Neutrophil (primary cell): ENCODE measurements at regions not wholly inside any gene's neighbourhood (a gene's known extent, or its start where the extent isn't known, plus 50 kb on each side); places are given as distances from the start of the nearest gene placed in this dataset.

Experiments used
- H3K27ac ChIP-seq: fragments of 200-600 bp; sonication (generic); 2 replicates; pipeline ENCODE4 v1.5.1; 2016; ENCODE audit warnings: mild to moderate bottlenecking, moderate library complexity
- H3K27me3 ChIP-seq: fragments of 200-600 bp; sonication (generic); 2 replicates; pipeline ENCODE4 v1.6.0; 2016; ENCODE audit warnings: mild to moderate bottlenecking
- H3K36me3 ChIP-seq: fragments of 200-600 bp; sonication (generic); 2 replicates; pipeline ENCODE4 v1.5.1; 2017
- H3K4me1 ChIP-seq, 2 experiments: fragments of 200-600 bp in 1 of 2; sonication (generic) in 1 of 2; 1 replicate in 1 of 2; 2 replicates in 1 of 2; pipeline versions ENCODE4 v1.5.1 to v1.6.1; 2013 to 2016; ENCODE audit warnings: low read depth in 1 of 2, low read length in 1 of 2, mild to moderate bottlenecking in 1 of 2, moderate library complexity in 1 of 2; ENCODE audit not compliant: control insufficient read depth in 1 of 2, insufficient read depth in 1 of 2
- H3K4me3 ChIP-seq, 2 experiments: fragments of 200-600 bp in 1 of 2; sonication (generic) in 1 of 2; 1 replicate in 1 of 2; 2 replicates in 1 of 2; pipeline ENCODE4 v1.5.1; 2013 to 2016; ENCODE audit warnings: low read depth in 1 of 2, low read length in 1 of 2, mild to moderate bottlenecking in 1 of 2, moderate library complexity in 1 of 2
- H3K9me3 ChIP-seq: fragments of 200-600 bp; sonication (generic); 2 replicates; pipeline ENCODE4 v1.5.1; 2016
- TF ChIP-seq, protein P1 (sequence below): fragments of 200-600 bp; sonication (generic); IDR thresholded peaks from 2 replicates; pipeline ENCODE4 v1.5.1; 2016; ENCODE audit warnings: antibody characterized with exemption

DNA sequence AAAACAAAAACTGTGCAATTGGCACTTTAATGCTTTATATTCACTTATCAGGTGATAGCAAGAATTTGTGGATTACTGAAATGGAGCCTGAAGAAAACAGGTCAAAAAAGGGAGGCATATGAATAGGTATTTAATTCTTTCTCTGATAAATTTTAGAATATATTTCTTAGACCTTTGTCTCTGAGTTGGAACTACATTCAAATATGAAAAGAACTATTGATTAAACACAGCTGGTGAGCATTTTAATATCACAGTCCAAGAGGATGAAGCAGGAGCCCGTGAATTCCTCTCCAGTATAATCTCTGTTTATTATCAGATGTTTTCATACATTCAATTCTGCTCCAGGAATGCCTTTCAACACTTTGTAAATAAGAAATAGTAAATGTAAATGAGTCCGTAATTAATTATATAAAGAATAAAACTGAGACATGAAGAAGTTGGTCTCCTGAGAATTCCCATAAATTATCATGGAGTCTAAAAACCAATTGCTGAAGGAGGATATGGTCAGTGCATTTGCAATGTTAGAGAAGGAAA is 86.3 kb upstream of the ARHGEF26 start:
- H3K4me1 ChIP-seq = no peaks in the 10 kb centered on the region
- TF ChIP-seq, protein P1, sequence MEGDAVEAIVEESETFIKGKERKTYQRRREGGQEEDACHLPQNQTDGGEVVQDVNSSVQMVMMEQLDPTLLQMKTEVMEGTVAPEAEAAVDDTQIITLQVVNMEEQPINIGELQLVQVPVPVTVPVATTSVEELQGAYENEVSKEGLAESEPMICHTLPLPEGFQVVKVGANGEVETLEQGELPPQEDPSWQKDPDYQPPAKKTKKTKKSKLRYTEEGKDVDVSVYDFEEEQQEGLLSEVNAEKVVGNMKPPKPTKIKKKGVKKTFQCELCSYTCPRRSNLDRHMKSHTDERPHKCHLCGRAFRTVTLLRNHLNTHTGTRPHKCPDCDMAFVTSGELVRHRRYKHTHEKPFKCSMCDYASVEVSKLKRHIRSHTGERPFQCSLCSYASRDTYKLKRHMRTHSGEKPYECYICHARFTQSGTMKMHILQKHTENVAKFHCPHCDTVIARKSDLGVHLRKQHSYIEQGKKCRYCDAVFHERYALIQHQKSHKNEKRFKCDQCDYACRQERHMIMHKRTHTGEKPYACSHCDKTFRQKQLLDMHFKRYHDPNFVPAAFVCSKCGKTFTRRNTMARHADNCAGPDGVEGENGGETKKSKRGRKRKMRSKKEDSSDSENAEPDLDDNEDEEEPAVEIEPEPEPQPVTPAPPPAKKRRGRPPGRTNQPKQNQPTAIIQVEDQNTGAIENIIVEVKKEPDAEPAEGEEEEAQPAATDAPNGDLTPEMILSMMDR = no peak
- H3K36me3 ChIP-seq = no peaks in the 10 kb centered on the region
- H3K27me3 ChIP-seq = no peaks in the 10 kb centered on the region
- no peaks in the 10 kb centered on the region for H3K9me3 ChIP-seq
- no peak overlapping the region for H3K27ac ChIP-seq
- no peak overlapping the region for H3K4me3 ChIP-seq

DNA sequence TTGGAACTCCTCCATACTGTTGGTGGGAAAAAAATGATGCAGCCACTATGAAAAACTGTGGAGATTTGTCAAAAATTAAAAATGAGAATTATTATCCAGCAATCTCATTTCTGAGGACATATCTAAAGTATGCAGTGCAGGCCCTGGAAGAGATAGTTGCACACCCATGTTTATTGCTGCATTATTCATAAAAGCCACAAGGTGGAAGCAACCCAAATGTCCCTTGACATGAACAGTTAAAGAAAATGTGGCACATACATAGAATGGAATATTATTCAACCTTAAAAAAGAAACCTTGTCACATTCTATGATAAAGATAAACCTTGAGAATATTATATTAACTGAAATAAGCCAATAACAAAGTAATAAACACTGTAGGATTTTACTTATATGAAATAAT is 80.9 kb upstream of the ARHGEF26 start:
- no peaks in the 10 kb centered on the region for H3K9me3 ChIP-seq
- TF ChIP-seq, protein P1 = no peak
- H3K36me3 ChIP-seq = no peaks in the 10 kb centered on the region
- no peak overlapping the region for H3K4me3 ChIP-seq
- H3K4me1 ChIP-seq = no peaks in the 10 kb centered on the region
- no peaks in the 10 kb centered on the region for H3K27me3 ChIP-seq
- no peak overlapping the region for H3K27ac ChIP-seq

DNA sequence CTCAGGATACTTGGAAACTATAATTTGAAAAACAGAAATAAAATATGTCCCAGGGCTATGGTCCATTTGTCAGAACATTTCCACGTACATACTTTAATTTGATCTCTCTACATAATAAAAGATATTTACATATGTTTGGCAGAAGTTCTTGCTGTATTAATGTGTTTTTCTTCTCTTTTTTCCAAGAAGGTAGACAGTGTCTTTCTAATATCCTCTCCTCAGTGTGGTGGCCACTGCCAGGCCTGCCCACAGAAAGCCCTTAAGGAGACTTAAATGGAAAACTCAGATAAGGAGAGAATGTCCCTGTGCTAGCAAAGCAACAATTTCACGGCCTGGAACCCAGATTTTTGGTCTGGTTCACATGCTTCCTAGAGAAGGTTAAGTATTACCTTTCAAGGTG is 76.5 kb upstream of the ARHGEF26 start:
- Histone ChIP-seq H3K4me1 (no peaks in the 10 kb centered on the region), H3K27me3 (no peaks in the 10 kb centered on the region), H3K36me3 (no peaks in the 10 kb centered on the region), H3K9me3 (no peaks in the 10 kb centered on the region), H3K4me3 (no peak overlapping the region), H3K27ac (no peak overlapping the region)
- TF ChIP-seq, protein P1 = no peak

DNA sequence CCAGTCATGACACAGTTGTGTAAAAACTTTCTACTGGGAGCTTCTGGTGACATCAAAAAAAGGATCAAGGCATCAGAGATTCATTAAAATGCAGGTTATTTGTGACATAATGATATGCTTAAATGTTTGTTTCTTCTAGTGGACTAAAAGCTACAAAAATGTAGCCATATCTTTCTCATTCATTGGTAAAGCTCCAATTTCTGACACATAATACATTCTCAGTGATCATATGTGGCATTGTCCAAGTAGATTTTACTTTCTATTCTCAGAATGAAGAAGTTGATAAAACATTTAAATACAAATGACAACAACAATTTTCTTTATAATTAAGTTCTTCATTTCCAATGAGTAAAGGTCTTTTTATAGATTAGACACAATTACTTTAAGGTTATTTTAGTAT is 71.0 kb upstream of the ARHGEF26 start:
- no peaks in the 10 kb centered on the region for H3K9me3 ChIP-seq
- TF ChIP-seq, protein P1 = no peak

DNA sequence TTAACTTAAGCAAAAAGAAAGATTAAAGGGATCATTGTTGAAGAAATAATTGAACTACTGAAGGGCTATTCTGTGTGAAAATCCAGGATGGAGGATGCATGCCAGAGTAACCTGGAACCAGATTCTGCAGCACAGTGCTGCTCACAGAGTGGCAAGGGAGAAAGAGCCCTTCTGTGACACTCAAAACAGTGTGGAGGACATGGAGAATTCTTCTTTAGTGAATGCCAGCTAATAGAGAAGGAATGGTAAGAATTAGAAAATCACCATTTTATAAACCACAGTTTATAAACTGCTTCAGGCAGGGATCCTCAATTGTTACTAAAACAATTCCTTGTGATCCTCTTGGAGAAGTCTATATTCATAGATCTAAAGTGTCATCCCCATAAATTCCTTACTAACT is 70.4 kb upstream of the ARHGEF26 start:
- no peaks in the 10 kb centered on the region for H3K9me3 ChIP-seq
- H3K4me3 ChIP-seq = no peak overlapping the region
- H3K36me3 ChIP-seq = no peaks in the 10 kb centered on the region
- H3K4me1 ChIP-seq = no peaks in the 10 kb centered on the region
- TF ChIP-seq, protein P1 = no peak
- H3K27me3 ChIP-seq = no peaks in the 10 kb centered on the region
- H3K27ac ChIP-seq = no peak overlapping the region

More for the DNA sequence above, 71.0 kb upstream of the ARHGEF26 start:
- Histone ChIP-seq H3K27ac (no peak overlapping the region), H3K36me3 (no peaks in the 10 kb centered on the region), H3K4me1 (no peaks in the 10 kb centered on the region), H3K4me3 (no peak overlapping the region), H3K27me3 (no peaks in the 10 kb centered on the region)

DNA sequence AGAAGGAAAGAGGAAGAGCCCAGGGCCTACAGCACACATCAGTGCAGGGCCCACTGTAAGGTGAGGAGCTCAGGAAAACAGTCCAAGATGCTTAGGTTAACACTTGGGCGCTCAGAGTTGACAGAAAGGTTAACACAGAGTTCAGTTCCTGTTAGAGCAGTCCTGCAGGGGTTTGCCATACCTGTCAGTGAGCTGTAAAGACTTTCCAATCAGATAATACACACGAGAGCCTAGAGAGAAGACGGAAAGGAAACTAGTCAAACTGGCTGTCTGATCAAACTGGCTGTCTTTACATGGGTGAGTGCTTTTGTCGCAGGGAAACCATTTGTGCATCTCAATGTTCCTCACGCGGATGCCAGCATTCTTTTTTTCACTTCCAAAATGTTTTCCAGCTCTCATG is 61.4 kb upstream of the ARHGEF26 start:
- Histone ChIP-seq H3K27ac (no peak overlapping the region), H3K9me3 (no peaks in the 10 kb centered on the region), H3K27me3 (no peaks in the 10 kb centered on the region), H3K36me3 (no peaks in the 10 kb centered on the region), H3K4me1 (no peaks in the 10 kb centered on the region), H3K4me3 (no peak overlapping the region)
- TF ChIP-seq, protein P1 = no peak
